ENCODE measurements at regions not wholly inside any gene's neighbourhood (a gene's known extent, or its start where the extent isn't known, plus 50 kb on each side); places are given as distances from the start of the nearest gene placed in this dataset.

DNA sequence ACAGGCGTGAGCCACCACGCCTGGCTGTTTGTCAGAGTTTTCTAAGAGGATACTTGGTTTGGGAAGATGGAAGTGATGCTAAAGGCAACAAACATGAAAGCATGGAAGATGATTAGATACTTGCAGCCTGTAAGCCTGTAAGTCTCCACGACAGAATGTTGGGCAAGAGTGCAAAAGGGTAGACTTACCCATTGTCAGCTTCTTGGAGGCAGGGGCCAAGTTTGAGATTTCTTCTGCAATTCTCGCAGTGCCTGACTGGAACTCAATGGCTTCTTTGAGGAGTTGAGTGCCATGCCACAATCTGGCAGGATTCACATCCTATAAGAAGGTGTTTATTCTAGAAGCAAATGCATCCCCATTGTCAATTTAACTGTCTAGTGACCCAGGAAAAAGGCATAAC, 70.1 kb upstream of the EFEMP1 start:
- TF ChIP-seq, protein P1, sequence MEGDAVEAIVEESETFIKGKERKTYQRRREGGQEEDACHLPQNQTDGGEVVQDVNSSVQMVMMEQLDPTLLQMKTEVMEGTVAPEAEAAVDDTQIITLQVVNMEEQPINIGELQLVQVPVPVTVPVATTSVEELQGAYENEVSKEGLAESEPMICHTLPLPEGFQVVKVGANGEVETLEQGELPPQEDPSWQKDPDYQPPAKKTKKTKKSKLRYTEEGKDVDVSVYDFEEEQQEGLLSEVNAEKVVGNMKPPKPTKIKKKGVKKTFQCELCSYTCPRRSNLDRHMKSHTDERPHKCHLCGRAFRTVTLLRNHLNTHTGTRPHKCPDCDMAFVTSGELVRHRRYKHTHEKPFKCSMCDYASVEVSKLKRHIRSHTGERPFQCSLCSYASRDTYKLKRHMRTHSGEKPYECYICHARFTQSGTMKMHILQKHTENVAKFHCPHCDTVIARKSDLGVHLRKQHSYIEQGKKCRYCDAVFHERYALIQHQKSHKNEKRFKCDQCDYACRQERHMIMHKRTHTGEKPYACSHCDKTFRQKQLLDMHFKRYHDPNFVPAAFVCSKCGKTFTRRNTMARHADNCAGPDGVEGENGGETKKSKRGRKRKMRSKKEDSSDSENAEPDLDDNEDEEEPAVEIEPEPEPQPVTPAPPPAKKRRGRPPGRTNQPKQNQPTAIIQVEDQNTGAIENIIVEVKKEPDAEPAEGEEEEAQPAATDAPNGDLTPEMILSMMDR (IDR thresholded peaks at IDR 0.05; ENCODE audit: low read depth, low read length) = no peak
- H3K4me3 ChIP-seq (ENCODE audit: low read depth, low read length) = no peak overlapping the region

DNA sequence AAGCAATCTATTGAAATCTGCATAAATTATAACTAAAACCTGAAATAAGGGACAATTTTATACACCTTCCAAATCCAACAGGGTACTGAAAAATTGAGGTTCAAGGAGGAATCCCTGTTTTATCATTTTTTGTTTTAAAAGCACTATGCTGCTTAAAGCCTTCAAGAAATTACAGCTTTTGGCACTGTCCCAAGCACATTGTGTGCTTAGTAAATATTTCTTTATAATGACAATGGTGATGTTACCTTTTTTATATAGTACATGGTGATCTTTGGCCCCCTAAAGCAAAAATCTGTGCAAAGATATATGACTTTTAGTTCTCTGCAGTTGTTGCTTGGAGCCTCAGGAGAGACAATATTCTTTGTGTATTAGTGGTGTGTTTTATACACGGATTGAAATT, 71.6 kb upstream of the EFEMP1 start:
- H3K4me3 ChIP-seq (ENCODE audit: low read depth, low read length) = no peak overlapping the region
- TF ChIP-seq, protein P1 (IDR thresholded peaks at IDR 0.05; ENCODE audit: low read depth, low read length) = no peak

DNA sequence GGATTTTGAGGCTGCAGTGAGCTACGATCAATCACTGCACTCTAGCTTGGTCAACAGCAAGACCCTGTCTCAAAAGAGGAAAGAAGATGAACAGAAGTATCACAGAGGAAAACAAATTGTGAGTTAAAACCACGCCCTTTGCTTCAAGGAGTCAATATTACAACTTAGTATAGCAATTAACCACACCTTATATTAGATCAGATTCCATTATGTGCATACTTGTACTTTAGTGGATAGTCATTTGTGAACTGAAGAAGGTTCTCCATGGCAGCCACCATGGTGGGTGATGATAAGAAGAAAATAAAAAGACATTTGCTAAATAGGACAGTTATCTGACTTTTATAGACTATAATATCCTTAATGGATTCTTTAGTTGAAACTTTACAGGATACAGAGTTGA, 72.3 kb upstream of the EFEMP1 start:
- no peak overlapping the region for H3K4me3 ChIP-seq (ENCODE audit: low read depth, low read length)
- TF ChIP-seq, protein P1 (IDR thresholded peaks at IDR 0.05; ENCODE audit: low read depth, low read length) = no peak

DNA sequence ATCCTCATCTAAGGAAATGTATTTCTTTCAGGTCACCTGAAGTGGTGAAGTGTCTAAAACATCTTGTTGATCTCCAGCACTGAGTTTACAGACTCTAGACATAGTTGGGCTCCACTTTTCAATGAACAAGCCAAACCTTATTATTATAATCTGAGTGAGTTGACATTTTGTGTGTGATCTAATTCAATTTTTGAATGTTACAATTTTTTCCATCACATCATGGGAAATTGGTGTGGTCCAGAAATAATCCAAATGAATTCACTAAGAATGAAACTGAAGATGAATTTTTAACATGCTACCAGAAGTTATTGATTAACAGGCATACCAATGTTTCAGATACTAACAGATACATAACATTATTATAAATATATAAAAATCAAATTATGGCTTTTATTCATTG, 75.6 kb upstream of the EFEMP1 start:
- H3K4me3 ChIP-seq (ENCODE audit: low read depth, low read length) = no peak overlapping the region
- TF ChIP-seq, protein P1 (IDR thresholded peaks at IDR 0.05; ENCODE audit: low read depth, low read length) = no peak

DNA sequence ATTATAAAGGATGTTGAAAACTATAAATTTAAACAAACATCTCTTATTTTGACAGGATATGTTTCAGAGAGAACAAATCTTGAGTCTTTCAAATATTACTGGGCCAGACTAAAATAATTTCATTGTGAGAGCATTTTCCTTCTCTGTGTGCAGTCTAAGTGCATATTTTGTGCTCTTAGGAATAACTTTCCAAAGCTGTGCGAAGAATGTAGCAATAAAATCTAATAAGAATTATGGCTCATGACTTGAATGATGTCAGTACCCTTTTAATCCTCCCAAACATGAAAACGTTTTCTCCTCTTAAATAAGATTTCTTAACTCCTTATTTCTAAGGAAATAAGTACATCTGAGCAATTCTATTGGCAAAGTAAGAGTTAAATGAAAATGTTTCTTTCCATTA, 76.2 kb upstream of the EFEMP1 start:
- TF ChIP-seq, protein P1 (IDR thresholded peaks at IDR 0.05; ENCODE audit: low read depth, low read length) = no peak
- H3K4me3 ChIP-seq (ENCODE audit: low read depth, low read length) = no peak overlapping the region

DNA sequence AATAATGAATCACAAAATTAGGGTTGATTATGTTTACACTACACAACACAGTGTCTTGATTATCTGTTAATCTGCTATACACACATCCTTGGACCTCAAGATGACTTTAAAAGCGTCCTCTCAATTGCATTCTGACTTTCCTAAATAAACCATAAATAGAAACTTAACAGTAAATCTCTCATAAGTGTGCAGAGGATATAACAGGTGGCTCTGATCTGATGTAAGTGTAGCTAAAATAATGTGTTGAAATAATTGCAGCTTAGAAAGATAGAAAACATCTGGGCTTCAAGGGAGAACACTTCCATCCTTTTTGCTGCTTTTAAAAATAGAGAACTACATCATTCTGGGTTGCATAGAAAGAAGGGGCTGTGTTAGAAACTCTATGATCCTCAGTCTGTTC, 78.4 kb upstream of the EFEMP1 start:
- TF ChIP-seq, protein P1 (IDR thresholded peaks at IDR 0.05; ENCODE audit: low read depth, low read length) = no peak
- no peak overlapping the region for H3K4me3 ChIP-seq (ENCODE audit: low read depth, low read length)

DNA sequence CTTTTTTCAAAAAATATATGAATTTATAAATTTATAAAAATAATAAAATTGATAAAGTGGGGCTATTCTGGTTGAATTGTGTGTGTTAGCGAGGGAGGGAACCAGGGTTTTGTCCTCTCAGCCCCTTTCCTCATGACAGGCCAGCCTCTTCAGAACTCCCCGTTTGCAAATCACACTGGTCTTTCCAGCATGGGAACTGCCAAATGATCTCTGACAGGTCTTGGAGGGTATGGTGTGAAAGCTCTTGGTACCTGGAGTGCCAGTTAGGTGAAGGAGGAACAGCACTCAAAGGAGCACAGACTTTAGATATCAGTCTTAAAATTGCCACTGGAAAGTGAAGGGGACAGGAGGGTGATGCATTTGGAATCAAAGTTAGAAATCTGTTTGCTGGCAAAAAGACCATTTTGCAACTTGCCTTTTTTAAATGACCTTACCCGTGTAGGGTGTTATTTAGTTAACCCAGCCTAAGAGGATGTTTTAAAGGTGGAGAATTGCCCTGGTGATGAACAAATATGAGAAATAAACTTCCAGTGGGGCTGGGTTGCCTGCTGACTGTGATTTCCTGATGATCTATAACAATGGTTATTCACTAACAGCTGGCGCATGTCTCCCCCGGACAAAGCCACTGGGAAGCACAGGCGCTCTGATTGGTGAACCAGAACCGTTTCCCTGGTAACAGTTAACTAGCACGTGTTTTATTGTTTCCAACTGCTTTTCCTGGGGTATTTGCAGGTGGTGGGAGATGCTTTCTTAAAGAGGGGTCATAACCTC, 85.3 kb upstream of the EFEMP1 start:
- no peak overlapping the region for H3K4me3 ChIP-seq (ENCODE audit: low read depth, low read length)

More for the DNA sequence above, 85.3 kb upstream of the EFEMP1 start:
- TF ChIP-seq, protein P1 (IDR thresholded peaks at IDR 0.05; ENCODE audit: low read depth, low read length) = no peak

Data from WI38 (cell line).